ENCODE measurements at regions not wholly inside any gene's neighbourhood (a gene's known extent, or its start where the extent isn't known, plus 50 kb on each side); places are given as distances from the start of the nearest gene placed in this dataset.

DNA sequence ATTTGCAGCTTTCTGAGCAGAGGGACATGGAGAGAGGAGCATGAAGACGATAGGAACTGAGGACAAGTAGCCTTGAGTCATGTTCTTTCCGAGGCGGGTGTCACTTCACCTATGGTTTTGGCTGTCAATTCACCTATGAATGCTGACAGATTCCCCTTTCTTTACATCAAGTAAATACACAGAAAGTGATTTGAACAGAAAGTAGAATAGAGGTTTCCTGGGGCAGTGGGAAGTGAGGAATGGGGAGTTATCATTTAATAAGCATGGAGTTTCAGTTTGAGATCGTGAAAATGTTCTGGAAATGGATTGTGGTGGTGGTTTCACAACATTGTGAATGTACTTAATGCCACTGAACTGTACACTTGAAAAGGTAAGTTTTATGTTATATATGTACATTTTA, 138.4 kb upstream of the MDFIC start:
- TF ChIP-seq ZNF274 (IDR thresholded peaks at IDR 0.05; ENCODE audit: low read depth, low read length) = no peak
- TF ChIP-seq SUZ12 (IDR thresholded peaks at IDR 0.05; ENCODE audit: extremely low read depth, insufficient read depth, insufficient read length) = no peak

Measured in NT2/D1 (cell line).